IPS-NIHi7 (cell line): ENCODE measurements at regions not wholly inside any gene's neighbourhood (a gene's known extent, or its start where the extent isn't known, plus 50 kb on each side); places are given as distances from the start of the nearest gene placed in this dataset.
"Not testable (repeated sequence)": the region's sequence is repeated elsewhere in the genome, so short reads cannot be mapped to it uniquely, and the experiment has no call there.

Source experiments
- DNase-seq: peaks from one replicate; pipeline ENCODE4 v3.0.0; 2012; ENCODE audit warnings: mixed read lengths; ENCODE audit errors: extremely low spot score

- peak; percentile 41 for DNase-seq
Observed at GRCh38 chr12:8390001-8390777, 65.6 kb upstream of the CLEC6A start.

GRCh38 chr12:8396225-8397071, 59.3 kb upstream of the CLEC6A start:
- DNase-seq: peak; percentile 45

- not testable (repeated sequence) for DNase-seq
Observed at GRCh38 chr12:8397378-8397777, 58.4 kb upstream of the CLEC6A start.

GRCh38 chr12:8399496-8400034, 56.2 kb upstream of the CLEC6A start:
- DNase-seq: not testable (repeated sequence)

- DNase-seq: not testable (repeated sequence)
Observed at GRCh38 chr12:8403834-8404233, 51.9 kb upstream of the CLEC6A start.

GRCh38 chr12:8404341-8404740, 51.4 kb upstream of the CLEC6A start:
- DNase-seq: not testable (repeated sequence)
